NT2/D1 (cell line): ENCODE measurements at regions not wholly inside any gene's neighbourhood (a gene's known extent, or its start where the extent isn't known, plus 50 kb on each side); places are given as distances from the start of the nearest gene placed in this dataset.

Experiments used
- SUZ12 ChIP-seq: IDR thresholded peaks from 2 replicates; pipeline ENCODE4 v1.6.1; 2011; ENCODE audit not compliant: insufficient read length, insufficient read depth; ENCODE audit errors: extremely low read depth
- YY1 ChIP-seq: IDR thresholded peaks from 2 replicates; pipeline ENCODE4 v1.6.1; 2011; ENCODE audit not compliant: insufficient read length, insufficient read depth
- ZNF274 ChIP-seq: IDR thresholded peaks from 2 replicates; pipeline ENCODE4 v1.6.1; 2011; ENCODE audit warnings: mild to moderate bottlenecking, low read depth, low read length

GRCh38 chr14:89095036-89095435, 270.6 kb downstream of the TTC8 start:
- TF ChIP-seq YY1 (no peak), ZNF274 (no peak), SUZ12 (no peak)
